Left lung (tissue), 4 donors: ENCODE measurements at regions not wholly inside any gene's neighbourhood (a gene's known extent, or its start where the extent isn't known, plus 50 kb on each side); places are given as distances from the start of the nearest gene placed in this dataset.

Source experiments
- ATAC-seq: fragments of 200-7000 bp; cut with Tn5 transposase; one replicate; pipeline ENCODE4 v1.9.1; 2020; ENCODE audit warnings: moderate library complexity
- DNase-seq, 4 donors: peaks; one replicate each; pipeline ENCODE4 v3.0.0-alpha.2; 2013 to 2020
- H3K27ac ChIP-seq, 2 donors: fragments of 200-600 bp; sonication (generic) in 1 of 2; one replicate each; pipeline versions ENCODE4 v1.5.0 to v1.8.0; 2020 to 2021
- H3K27me3 ChIP-seq, 2 donors: fragments of 200-600 bp; sonication (generic) in 1 of 2; one replicate each; pipeline versions ENCODE4 v1.5.0 to v1.8.0; 2020 to 2021
- H3K36me3 ChIP-seq, 2 donors: fragments of 200-600 bp; sonication (generic) in 1 of 2; one replicate each; pipeline versions ENCODE4 v1.5.0 to v1.8.0; 2020 to 2021
- H3K4me1 ChIP-seq, 2 donors: fragments of 200-600 bp; one replicate each; pipeline ENCODE4 v1.8.0; 2021
- H3K4me3 ChIP-seq, 2 donors: fragments of 200-600 bp; sonication (generic) in 1 of 2; one replicate each; pipeline versions ENCODE4 v1.5.0 to v1.8.0; 2020 to 2021; ENCODE audit warnings: mild to moderate bottlenecking in 1 of 2
- H3K9me3 ChIP-seq, 2 donors: fragments of 200-600 bp; sonication (generic) in 1 of 2; one replicate each; pipeline versions ENCODE4 v1.5.0 to v1.8.0; 2020 to 2021
- CTCF ChIP-seq, 2 donors: fragments of 200-600 bp; sonication (generic) in 1 of 2; IDR thresholded peaks; one replicate each; pipeline versions ENCODE4 v1.5.0 to v1.8.0; 2021; ENCODE audit warnings: antibody characterized with exemption in 2 of 2
- intact Hi-C, 2 donors: fragments of 100-400 bp; cut with DNase I; formaldehyde crosslinking; loops; one replicate each; pipeline versions ENCODE4 v1.11.2 to v1.14.2; 2022
- donor health status: DM: no; HTN: yes; CAD: no.
- donor health status: DM: no; HTN: no; CAD: no.

- Histone ChIP-seq H3K36me3 (no peaks in the 10 kb centered on the region), H3K4me1 (no peaks in the 10 kb centered on the region), H3K9me3 (peaks cover 0 to 18% of the 10 kb centered on the region in 2 donors), H3K27me3 (no peaks in the 10 kb centered on the region), H3K27ac (no peak overlapping the region), H3K4me3 (no peak overlapping the region)
- DNase-seq, result no peak
- intact Hi-C loops, result no loop called here
- ATAC-seq, result no peak
- no peak for TF ChIP-seq CTCF (IDR thresholded peaks at IDR 0.05)
These were observed 50.0 kb upstream of the SLCO2A1 start for GRCh38 chr3:134079761-134080160.
